ENCODE measurements at regions not wholly inside any gene's neighbourhood (a gene's known extent, or its start where the extent isn't known, plus 50 kb on each side); places are given as distances from the start of the nearest gene placed in this dataset.

- Histone ChIP-seq H3K4me2 (no peak overlapping the region), H3K9me3 (no peaks in the 10 kb centered on the region), H4K20me1 (no peaks in the 10 kb centered on the region), H3K9ac (no peak overlapping the region), H3K4me1 (0 out of 2 replicates have a peak, but pooled peaks cover 4% of the 10 kb centered on the region), H3K4me3 (no peak overlapping the region), H3K36me3 (no peaks in the 10 kb centered on the region), H3K27ac (no peak overlapping the region), H3K27me3 (no peaks in the 10 kb centered on the region)
- no peak for TF ChIP-seq Cebpa-rat (IDR thresholded peaks at IDR 0.05)
Observed at GRCh38 chr16:54576785-54577184, 290.2 kb upstream of the IRX3 start.

DNA sequence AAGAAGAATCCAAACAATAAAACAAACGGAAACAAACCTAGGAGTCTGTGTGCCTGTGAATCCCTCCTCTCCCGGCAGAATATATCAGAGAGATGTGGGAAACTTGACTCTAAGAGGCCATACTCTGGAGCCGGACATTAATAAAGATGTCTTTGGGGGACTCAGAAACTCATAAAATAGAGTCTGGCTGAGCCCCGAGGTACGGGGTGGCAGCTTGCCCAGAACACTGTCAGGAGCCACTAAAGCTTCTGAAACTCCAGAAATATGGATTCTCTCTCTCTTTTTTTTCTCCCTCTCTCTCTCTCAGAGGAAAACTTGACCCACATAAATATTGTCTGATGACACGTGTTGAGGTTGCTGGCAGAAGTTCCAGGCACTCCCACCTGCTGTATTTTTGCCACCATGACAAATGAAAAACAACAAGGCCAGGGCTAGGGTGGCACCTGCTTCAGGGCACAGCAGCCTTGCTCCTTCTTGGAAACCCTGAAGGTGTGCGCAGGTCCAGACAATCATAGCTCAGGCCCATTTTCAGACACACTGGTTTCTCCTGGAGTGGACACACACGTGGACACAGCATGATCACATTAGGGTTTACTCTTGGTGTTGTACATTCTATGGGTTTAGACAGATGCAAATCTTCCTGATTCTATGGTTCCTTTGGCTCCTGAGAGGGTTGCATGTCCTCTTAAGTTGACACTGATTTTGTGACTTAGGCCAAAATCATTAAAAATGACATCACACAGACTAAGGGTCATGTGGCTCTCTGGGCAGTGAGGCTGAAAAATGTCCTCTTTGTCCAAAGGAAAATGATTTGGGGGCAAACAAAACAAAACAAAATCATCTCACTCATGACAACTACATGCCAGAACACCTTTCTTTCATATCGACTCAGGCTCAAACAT lies 282.6 kb upstream of the IRX3 start:
- peaks cover 5% of the 10 kb centered on the region; the same call in 1 of the 2 replicates for H3K9me3 ChIP-seq
- no peak for TF ChIP-seq Cebpa-rat (IDR thresholded peaks at IDR 0.05)
- no peak overlapping the region for H3K4me2 ChIP-seq
- no peaks in the 10 kb centered on the region for H4K20me1 ChIP-seq
- no peak overlapping the region for H3K4me3 ChIP-seq
- no peaks in the 10 kb centered on the region for H3K4me1 ChIP-seq
- H3K27ac ChIP-seq, result no peak overlapping the region
- H3K9ac ChIP-seq, result no peak overlapping the region
- no peaks in the 10 kb centered on the region for H3K27me3 ChIP-seq
- no peaks in the 10 kb centered on the region for H3K36me3 ChIP-seq

GRCh38 chr16:54564841-54565240 lies 278.3 kb upstream of the IRX3 start:
- TF ChIP-seq Cebpa-rat (IDR thresholded peaks at IDR 0.05), result no peak
- H3K9ac ChIP-seq, result no peak overlapping the region
- H3K27ac ChIP-seq, result no peak overlapping the region
- H3K27me3 ChIP-seq, result no peaks in the 10 kb centered on the region
- H3K9me3 ChIP-seq, result peaks cover 5% of the 10 kb centered on the region; the same call in 1 of the 2 replicates
- H3K4me3 ChIP-seq, result no peak overlapping the region
- H3K36me3 ChIP-seq, result no peaks in the 10 kb centered on the region
- H3K4me2 ChIP-seq, result no peak overlapping the region
- H4K20me1 ChIP-seq, result no peaks in the 10 kb centered on the region
- H3K4me1 ChIP-seq, result no peaks in the 10 kb centered on the region

- H3K9me3 ChIP-seq, result peaks cover 3% of the 10 kb centered on the region; the same call in 1 of the 2 replicates
- H3K27me3 ChIP-seq, result no peaks in the 10 kb centered on the region
- H3K36me3 ChIP-seq, result no peaks in the 10 kb centered on the region
- peaks cover 6% of the 10 kb centered on the region; the same call in 1 of the 2 replicates for H3K4me1 ChIP-seq
- no peak overlapping the region for H3K27ac ChIP-seq
- no peak overlapping the region for H3K9ac ChIP-seq
- H3K4me3 ChIP-seq, result no peak overlapping the region
- no peaks in the 10 kb centered on the region for H4K20me1 ChIP-seq
- no peak for TF ChIP-seq Cebpa-rat (IDR thresholded peaks at IDR 0.05)
- H3K4me2 ChIP-seq, result no peak overlapping the region
Observed at GRCh38 chr16:54554581-54554980, 268.0 kb upstream of the IRX3 start.

- TF ChIP-seq Cebpa-rat (IDR thresholded peaks at IDR 0.05), result no peak
- no peaks in the 10 kb centered on the region for H4K20me1 ChIP-seq
- no peaks in the 10 kb centered on the region for H3K9me3 ChIP-seq
- H3K36me3 ChIP-seq, result no peaks in the 10 kb centered on the region
- H3K27me3 ChIP-seq, result no peaks in the 10 kb centered on the region
- no peak overlapping the region for H3K4me3 ChIP-seq
- no peak overlapping the region for H3K27ac ChIP-seq
- no peak overlapping the region for H3K4me2 ChIP-seq
- peaks cover 6% of the 10 kb centered on the region; the same call in 1 of the 2 replicates for H3K4me1 ChIP-seq
- no peak overlapping the region for H3K9ac ChIP-seq
Observed at GRCh38 chr16:54548281-54548680, 261.7 kb upstream of the IRX3 start.

DNA sequence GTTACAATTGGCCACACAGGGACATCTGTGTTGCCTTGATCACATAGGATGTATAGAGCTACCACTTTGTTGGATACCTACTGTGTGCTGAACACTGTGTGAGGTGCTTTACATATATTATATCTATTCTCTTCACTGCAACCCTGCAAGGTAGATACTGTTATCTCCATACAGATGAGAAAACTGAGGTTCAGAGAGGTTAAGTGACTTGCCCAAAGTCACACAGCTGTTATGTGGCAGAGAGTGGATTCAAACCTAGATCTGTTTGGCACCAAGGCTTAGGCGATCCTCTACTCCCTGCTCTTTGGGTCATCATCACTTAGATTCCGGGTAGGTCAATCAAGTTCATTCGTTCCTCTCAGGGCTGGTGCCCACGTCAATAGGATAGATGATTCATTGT lies 260.5 kb upstream of the IRX3 start:
- H3K36me3 ChIP-seq, result no peaks in the 10 kb centered on the region
- H3K9me3 ChIP-seq, result no peaks in the 10 kb centered on the region
- H3K4me2 ChIP-seq, result no peak overlapping the region
- H3K4me1 ChIP-seq, result peaks cover 6% of the 10 kb centered on the region; the same call in 1 of the 2 replicates
- TF ChIP-seq Cebpa-rat (IDR thresholded peaks at IDR 0.05), result no peak
- H4K20me1 ChIP-seq, result no peaks in the 10 kb centered on the region
- no peaks in the 10 kb centered on the region for H3K27me3 ChIP-seq
- no peak overlapping the region for H3K27ac ChIP-seq
- no peak overlapping the region for H3K4me3 ChIP-seq
- H3K9ac ChIP-seq, result no peak overlapping the region

DNA sequence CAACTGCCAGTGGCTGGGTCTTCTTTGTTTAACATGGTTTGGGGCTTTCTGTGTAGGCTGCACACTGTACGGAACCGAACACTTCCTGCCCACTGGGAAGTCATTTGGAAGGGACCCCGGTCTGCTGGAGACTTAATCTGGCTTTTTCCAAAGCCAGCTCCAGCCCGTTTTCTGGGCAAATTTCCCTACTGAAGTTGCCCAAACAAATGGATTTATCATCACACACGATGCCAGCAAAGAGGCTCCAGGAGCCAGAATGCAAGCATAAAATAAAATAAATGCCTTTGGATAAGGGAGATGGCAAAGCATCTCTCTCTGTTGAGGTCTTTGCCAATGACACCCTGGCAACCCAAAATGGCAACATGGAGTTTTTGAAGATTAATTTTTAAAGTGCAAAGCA lies 259.9 kb upstream of the IRX3 start:
- H3K9me3 ChIP-seq, result no peaks in the 10 kb centered on the region

GRCh38 chr16:54545854-54546511 lies 259.4 kb upstream of the IRX3 start:
- Histone ChIP-seq H3K9ac (no peak overlapping the region), H4K20me1 (no peaks in the 10 kb centered on the region), H3K9me3 (no peaks in the 10 kb centered on the region), H3K27me3 (no peaks in the 10 kb centered on the region), H3K4me2 (no peak overlapping the region), H3K4me3 (no peak overlapping the region), H3K36me3 (no peaks in the 10 kb centered on the region), H3K27ac (no peak overlapping the region), H3K4me1 (peaks cover 6% of the 10 kb centered on the region; the same call in 1 of the 2 replicates)
- TF ChIP-seq Cebpa-rat (IDR thresholded peaks at IDR 0.05), result no peak

More for the DNA sequence above, 259.9 kb upstream of the IRX3 start:
- Histone ChIP-seq H3K27me3 (no peaks in the 10 kb centered on the region), H3K4me3 (no peak overlapping the region), H3K4me1 (peaks cover 6% of the 10 kb centered on the region; the same call in 1 of the 2 replicates), H3K36me3 (no peaks in the 10 kb centered on the region), H3K27ac (no peak overlapping the region), H4K20me1 (no peaks in the 10 kb centered on the region), H3K9ac (no peak overlapping the region), H3K4me2 (no peak overlapping the region)
- TF ChIP-seq Cebpa-rat (IDR thresholded peaks at IDR 0.05), result no peak

DNA sequence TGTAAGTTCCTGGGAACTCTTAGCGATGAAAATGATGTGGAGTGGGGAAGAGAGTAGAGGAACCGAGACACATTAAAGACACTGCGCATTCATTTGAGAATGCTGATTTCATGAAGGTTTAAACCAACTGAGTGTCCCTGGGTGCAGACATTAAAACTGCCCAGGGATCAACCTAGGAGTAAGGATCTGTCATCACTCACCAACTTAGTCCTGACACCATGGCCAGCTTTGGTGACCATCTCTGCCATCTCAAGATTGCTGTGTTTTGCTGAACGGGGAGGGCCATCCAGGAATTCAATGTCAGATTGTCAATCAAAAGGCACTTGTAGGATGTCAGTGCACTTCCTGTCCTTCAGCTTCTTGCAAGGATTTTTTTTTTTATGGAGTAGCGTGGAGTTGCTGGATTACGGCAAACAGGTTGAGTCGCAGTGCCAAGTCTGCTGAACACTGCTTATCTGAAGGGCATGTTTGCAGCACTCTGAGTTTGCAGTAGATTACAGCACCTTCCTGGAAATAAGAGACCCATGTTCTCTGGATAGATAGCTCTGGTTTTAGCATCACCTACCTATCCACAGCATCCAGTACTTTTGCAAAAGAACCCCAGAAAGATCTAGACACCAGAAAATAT lies 258.1 kb upstream of the IRX3 start:
- H3K27ac ChIP-seq, result no peak overlapping the region
- no peaks in the 10 kb centered on the region for H3K36me3 ChIP-seq
- H3K9ac ChIP-seq, result no peak overlapping the region
- H4K20me1 ChIP-seq, result no peaks in the 10 kb centered on the region
- no peaks in the 10 kb centered on the region for H3K9me3 ChIP-seq
- H3K27me3 ChIP-seq, result no peaks in the 10 kb centered on the region
- no peak for TF ChIP-seq Cebpa-rat (IDR thresholded peaks at IDR 0.05)
- no peak overlapping the region for H3K4me3 ChIP-seq
- H3K4me1 ChIP-seq, result peaks cover 4% of the 10 kb centered on the region
- H3K4me2 ChIP-seq, result no peak overlapping the region

All from BLaER1 (cell line).